Activated T-cell treated with anti-CD3 and anti-CD28 coated beads, Interleukin-2, amount 50 U/mL, for 4 hours (primary cell): ENCODE measurements at regions not wholly inside any gene's neighbourhood (a gene's known extent, or its start where the extent isn't known, plus 50 kb on each side); places are given as distances from the start of the nearest gene placed in this dataset.
"Not testable (repeated sequence)": the region's sequence is repeated elsewhere in the genome, so short reads cannot be mapped to it uniquely, and the experiment has no call there.

Experiments used
- ATAC-seq, 2 donors: fragments of 200-7000 bp; cut with Tn5 transposase; one replicate each; pipeline ENCODE4 v1.10.0; 2021
- DNase-seq: peaks from one replicate; pipeline ENCODE4 v3.0.0-alpha.2; 2020
- H3K27me3 Mint-ChIP-seq: one replicate; pipeline ENCODE4 v1.8.0; 2021; ENCODE audit warnings: low read depth, mixed read lengths
- H3K36me3 Mint-ChIP-seq: one replicate; pipeline ENCODE4 v1.8.0; 2022; ENCODE audit warnings: mixed read lengths; ENCODE audit not compliant: insufficient read depth
- H3K4me1 Mint-ChIP-seq: one replicate; pipeline ENCODE4 v1.8.0; 2021; ENCODE audit warnings: low read depth, mixed read lengths
- H3K4me3 Mint-ChIP-seq: one replicate; pipeline ENCODE4 v1.8.0; 2021; ENCODE audit warnings: mild to moderate bottlenecking, moderate library complexity, mixed read lengths
- H3K9me3 Mint-ChIP-seq: one replicate; pipeline ENCODE4 v1.8.0; 2021; ENCODE audit warnings: mixed read lengths

- Mint-ChIP-seq H3K27me3 (no peaks in the 10 kb centered on the region), H3K36me3 (no peaks in the 10 kb centered on the region), H3K4me3 (no peak overlapping the region), H3K9me3 (no peaks in the 10 kb centered on the region), H3K4me1 (no peaks in the 10 kb centered on the region)
- no peak for ATAC-seq
- no peak for DNase-seq
Measured at GRCh38 chr20:30593572-30593971, 663.9 kb upstream of the DEFB115 start.

DNA sequence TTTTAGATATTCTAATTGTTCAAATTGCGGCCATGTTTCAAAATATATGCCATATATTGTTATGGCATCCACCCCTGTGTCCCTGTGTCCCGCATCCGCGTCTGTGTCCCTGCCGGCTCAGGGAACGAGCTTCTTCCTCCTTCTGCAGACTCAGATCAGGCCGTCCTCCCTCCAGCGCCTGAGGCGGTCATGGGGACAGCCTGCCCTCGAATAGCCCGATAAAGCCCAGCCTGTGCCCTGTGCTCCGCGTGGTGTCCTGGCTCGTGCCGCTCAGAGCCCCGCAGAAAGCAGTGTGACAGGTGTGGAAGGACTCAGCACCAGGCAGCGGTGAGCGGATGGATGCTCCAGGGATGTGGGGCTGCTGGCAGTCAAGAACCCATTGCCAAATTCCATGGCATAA is 663.4 kb upstream of the DEFB115 start:
- no peaks in the 10 kb centered on the region for H3K9me3 Mint-ChIP-seq
- ATAC-seq (no peak), DNase-seq (no peak)
- no peaks in the 10 kb centered on the region for H3K36me3 Mint-ChIP-seq
- H3K4me1 Mint-ChIP-seq: no peaks in the 10 kb centered on the region
- no peak overlapping the region for H3K4me3 Mint-ChIP-seq
- H3K27me3 Mint-ChIP-seq: no peaks in the 10 kb centered on the region

DNA sequence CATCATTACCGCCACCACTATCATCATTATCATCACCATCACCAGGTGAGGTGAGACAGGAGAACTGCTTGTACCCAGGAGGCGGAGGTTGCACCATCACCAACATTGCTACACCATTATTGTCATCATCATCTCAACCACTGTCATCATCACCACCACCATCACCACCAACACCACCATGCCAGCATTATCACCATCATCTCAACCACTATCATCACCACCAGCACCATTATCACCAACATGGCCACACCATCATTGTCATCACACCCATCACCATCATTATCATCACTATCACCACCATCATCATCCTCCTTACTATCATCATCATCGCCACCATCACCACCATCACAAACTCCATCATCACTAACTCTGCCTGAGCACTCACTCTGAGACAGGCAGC is 661.8 kb upstream of the DEFB115 start:
- Mint-ChIP-seq H3K4me3 (no peak overlapping the region), H3K36me3 (no peaks in the 10 kb centered on the region)

DNA sequence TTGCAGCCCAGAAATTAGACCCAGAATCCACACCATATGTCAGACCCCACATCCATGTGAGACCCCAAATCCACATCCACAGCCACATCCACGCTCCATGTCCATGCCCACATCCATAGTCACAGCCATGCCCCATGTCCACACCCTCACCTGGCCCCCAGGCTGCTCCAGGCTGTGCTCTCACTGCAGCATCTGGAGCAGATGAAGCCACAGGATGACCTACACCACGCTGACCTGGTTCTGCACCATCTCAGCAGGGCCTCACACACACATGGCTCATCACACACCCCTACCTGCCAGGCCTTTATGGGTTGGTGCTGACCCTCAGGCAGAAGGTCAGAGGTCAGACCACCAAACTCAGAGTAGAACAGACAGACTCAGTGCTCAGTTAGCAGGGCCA is 660.0 kb upstream of the DEFB115 start:
- not testable (repeated sequence) for H3K27me3 Mint-ChIP-seq, H3K4me1 Mint-ChIP-seq, H3K9me3 Mint-ChIP-seq, H3K4me3 Mint-ChIP-seq, ATAC-seq, DNase-seq, H3K36me3 Mint-ChIP-seq

More for the DNA sequence above, 661.8 kb upstream of the DEFB115 start:
- no peaks in the 10 kb centered on the region for H3K4me1 Mint-ChIP-seq
- no peaks in the 10 kb centered on the region for H3K27me3 Mint-ChIP-seq
- H3K9me3 Mint-ChIP-seq: no peaks in the 10 kb centered on the region
- DNase-seq: no peak
- ATAC-seq: no peak

DNA sequence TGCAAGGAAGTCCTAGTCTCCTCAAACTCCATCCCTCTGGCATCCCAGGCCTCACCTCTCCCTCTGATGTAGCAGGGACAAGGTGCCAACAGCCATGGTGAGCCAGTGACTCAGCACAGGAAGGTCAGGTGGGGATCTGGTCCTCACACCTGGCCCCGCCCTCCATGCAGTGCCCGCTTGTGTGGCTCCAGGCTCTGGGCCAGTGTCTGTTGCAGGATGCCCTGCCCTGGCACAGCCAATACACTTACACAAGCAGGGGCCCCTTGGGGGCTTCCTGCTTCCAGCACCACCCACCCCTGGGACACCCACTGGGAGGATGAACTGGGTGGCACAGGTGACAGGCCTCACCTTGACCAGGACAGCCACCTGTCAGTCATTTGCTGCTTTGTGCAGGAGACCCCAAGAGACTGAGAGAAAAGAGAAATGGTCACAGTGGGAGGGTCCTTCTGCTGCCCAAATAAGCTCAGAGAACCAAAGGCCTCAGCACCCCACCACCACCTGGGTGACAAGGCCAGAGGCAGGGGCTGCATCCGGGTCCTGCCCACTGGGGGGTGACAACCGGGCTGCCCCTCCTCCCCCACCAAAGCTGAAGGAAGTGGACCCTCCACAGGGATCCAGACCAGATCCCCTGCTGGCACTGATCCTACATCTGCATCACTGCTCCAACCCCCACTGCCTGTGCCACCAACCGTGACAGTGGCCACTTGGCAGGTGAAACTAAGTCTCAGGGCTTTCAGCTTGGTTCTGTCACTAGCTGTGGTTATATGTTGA is 658.8 kb upstream of the DEFB115 start:
- H3K4me1 Mint-ChIP-seq: no peaks in the 10 kb centered on the region
- no peaks in the 10 kb centered on the region for H3K27me3 Mint-ChIP-seq
- ATAC-seq (no peak), DNase-seq (no peak)
- H3K9me3 Mint-ChIP-seq: peaks cover 6% of the 10 kb centered on the region
- no peak overlapping the region for H3K4me3 Mint-ChIP-seq
- H3K36me3 Mint-ChIP-seq: no peaks in the 10 kb centered on the region

DNA sequence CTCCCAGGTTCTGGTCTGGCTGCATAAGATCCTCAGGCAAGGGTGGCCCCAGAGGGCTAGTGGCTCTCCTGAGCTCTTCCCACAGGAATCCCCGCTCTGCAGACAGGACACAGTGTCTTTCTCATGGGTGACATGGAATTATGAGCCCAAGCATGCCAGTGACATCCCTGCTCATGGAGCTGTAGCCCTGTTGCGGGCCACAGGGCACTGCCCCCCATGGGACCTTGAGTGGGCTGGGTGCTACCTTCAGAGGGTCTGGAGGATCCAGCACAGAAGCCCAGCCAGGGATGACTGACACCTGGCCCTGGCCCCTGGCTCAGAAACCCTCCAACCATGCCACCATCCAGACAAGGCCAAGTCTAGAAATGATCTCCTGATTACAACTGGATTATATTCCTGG is 657.5 kb upstream of the DEFB115 start:
- no peak for DNase-seq
- Mint-ChIP-seq H3K9me3 (peaks cover 6% of the 10 kb centered on the region), H3K4me1 (no peaks in the 10 kb centered on the region), H3K4me3 (no peak overlapping the region), H3K27me3 (no peaks in the 10 kb centered on the region), H3K36me3 (no peaks in the 10 kb centered on the region)
- ATAC-seq: no peak

DNA sequence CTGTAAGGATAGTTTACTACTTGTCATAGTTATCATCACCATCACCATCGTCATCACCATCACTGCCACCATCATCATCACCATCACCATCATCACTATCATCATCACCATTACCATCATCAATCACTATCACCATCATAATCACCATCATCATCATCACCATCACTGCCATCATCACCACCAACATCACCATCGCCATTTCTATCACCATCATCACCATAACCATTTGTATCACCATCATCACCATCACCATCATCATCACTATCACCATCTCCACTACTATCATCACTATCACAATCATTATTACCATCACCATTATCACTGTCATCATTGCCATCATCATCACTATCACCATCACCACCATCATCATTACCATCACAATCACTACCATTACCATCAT is 655.5 kb upstream of the DEFB115 start:
- Mint-ChIP-seq H3K36me3 (no peaks in the 10 kb centered on the region), H3K9me3 (peaks cover 13% of the 10 kb centered on the region), H3K4me3 (no peak overlapping the region), H3K27me3 (no peaks in the 10 kb centered on the region), H3K4me1 (no peaks in the 10 kb centered on the region)
- ATAC-seq (no peak), DNase-seq (no peak)

DNA sequence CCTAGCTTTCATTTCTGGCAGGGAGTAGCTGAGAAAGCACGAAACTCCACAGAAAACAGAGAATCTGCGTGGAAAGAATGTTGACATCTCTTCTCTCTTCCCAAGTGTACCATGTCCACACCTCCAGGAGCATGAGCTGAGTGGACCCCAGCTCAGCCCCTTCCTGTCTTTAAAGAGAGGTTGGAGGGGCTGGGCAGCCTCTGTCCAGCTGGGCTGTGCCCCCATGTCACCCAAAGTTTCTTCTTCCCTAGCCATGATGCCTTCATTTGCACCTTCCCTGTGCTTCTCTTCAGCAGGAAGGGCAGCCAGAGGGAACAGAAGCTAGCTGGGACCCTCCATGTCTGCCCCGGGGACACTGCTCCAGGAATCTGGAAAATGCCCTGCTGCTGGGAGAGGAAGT is 655.0 kb upstream of the DEFB115 start:
- ATAC-seq (no peak), DNase-seq (no peak)
- H3K9me3 Mint-ChIP-seq: peaks cover 13% of the 10 kb centered on the region
- H3K4me1 Mint-ChIP-seq: no peaks in the 10 kb centered on the region
- no peaks in the 10 kb centered on the region for H3K27me3 Mint-ChIP-seq
- no peak overlapping the region for H3K4me3 Mint-ChIP-seq
- no peaks in the 10 kb centered on the region for H3K36me3 Mint-ChIP-seq

DNA sequence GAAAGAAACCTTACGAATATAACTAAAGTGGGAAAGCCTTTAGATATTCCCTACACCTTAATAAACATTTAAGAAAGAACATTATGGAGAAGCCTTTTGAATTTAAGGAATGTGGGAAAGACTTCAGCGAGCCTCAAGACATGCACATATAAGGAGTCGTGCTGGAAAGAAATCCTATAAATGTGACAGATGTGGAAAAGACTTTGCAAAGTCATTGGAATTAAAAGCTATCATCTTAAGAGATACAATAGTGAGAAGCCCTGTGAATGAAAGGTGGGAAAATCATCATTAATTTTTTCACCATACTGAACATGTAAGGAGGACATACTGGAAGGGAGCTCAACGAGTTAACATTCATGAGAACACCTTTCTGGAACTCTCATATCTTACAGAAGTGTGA is 650.5 kb upstream of the DEFB115 start:
- no peak for ATAC-seq
- no peak overlapping the region for H3K4me3 Mint-ChIP-seq
- peaks cover 14% of the 10 kb centered on the region for H3K9me3 Mint-ChIP-seq
- H3K4me1 Mint-ChIP-seq: no peaks in the 10 kb centered on the region
- H3K36me3 Mint-ChIP-seq: no peaks in the 10 kb centered on the region
- DNase-seq: no peak
- no peaks in the 10 kb centered on the region for H3K27me3 Mint-ChIP-seq

GRCh38 chr20:30610029-30610693 is 647.3 kb upstream of the DEFB115 start:
- Mint-ChIP-seq H3K9me3 (peaks cover 11% of the 10 kb centered on the region), H3K4me3 (no peak overlapping the region), H3K4me1 (no peaks in the 10 kb centered on the region), H3K27me3 (no peaks in the 10 kb centered on the region), H3K36me3 (no peaks in the 10 kb centered on the region)
- DNase-seq (no peak), ATAC-seq (no peak)

DNA sequence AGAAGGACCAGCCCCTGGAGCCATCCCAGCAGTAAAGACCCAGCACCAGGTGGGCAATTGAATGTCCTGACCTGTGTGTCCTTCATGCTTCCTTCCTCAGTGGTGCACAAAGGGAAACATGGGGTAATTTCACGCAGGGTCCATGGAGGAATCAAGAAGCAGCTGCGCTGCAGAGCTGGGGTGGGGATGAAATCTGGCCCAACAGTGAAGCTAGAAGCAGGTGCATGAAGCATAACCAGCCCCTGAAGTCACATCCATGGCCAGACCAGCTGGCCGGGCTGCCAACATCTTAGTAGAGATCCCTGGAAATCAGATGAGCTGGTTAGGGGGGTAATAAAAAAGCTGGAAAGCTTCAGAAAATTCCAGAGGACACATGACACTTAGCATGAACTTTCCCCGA is 646.7 kb upstream of the DEFB115 start:
- ATAC-seq (no peak), DNase-seq (no peak)
- H3K9me3 Mint-ChIP-seq: peaks cover 10% of the 10 kb centered on the region
- no peaks in the 10 kb centered on the region for H3K27me3 Mint-ChIP-seq
- H3K36me3 Mint-ChIP-seq: no peaks in the 10 kb centered on the region
- H3K4me1 Mint-ChIP-seq: no peaks in the 10 kb centered on the region
- H3K4me3 Mint-ChIP-seq: no peak overlapping the region

DNA sequence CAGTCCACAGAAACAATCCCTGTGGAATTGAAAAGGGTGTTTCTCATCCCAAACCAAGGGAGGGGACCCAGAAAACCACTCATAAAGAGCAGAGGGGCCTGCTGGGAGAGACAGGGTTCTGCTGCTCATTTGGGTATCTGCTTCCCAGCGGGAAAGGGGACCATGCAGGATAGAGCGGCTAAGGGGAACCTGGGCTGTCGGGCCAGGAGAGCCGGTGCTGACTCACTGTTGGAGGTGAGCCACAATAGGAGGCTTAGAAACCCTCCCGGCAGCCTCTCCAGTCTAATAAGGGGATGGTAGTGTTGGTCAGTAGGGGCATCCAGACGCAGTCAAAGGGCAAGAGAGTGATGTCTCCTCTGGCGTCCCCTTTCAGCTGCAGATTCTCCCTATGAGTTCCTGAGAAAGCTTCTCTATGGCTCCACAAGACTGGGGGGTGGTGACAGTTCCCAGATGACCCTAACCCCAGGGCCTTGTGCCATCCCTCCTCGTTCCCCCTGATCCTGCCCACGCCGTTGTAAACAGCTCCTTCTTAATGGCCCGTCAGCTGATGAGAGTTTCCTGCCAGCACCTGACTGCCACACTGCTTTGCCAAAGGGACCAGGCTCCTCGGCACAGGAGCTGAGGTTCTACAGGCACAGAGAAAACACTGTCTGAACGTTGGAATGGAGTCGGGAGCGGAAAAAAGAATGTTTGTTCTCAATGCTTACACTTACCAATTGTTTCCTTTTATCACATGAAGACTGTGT is 646.1 kb upstream of the DEFB115 start:
- Mint-ChIP-seq H3K36me3 (no peaks in the 10 kb centered on the region), H3K4me1 (no peaks in the 10 kb centered on the region), H3K4me3 (no peak overlapping the region), H3K9me3 (peaks cover 7% of the 10 kb centered on the region), H3K27me3 (no peaks in the 10 kb centered on the region)
- ATAC-seq: no peak
- DNase-seq: no peak

- ATAC-seq: no peak
- H3K4me3 Mint-ChIP-seq: no peak overlapping the region
Measured at GRCh38 chr20:30612344-30612743, 645.1 kb upstream of the DEFB115 start.

GRCh38 chr20:30621346-30621745 is 636.1 kb upstream of the DEFB115 start:
- DNase-seq, H3K36me3 Mint-ChIP-seq, H3K4me1 Mint-ChIP-seq, H3K9me3 Mint-ChIP-seq, H3K27me3 Mint-ChIP-seq, ATAC-seq, H3K4me3 Mint-ChIP-seq: not testable (repeated sequence)

More at GRCh38 chr20:30612344-30612743, 645.1 kb upstream of the DEFB115 start:
- Mint-ChIP-seq H3K27me3 (no peaks in the 10 kb centered on the region), H3K4me1 (no peaks in the 10 kb centered on the region), H3K9me3 (peaks cover 4% of the 10 kb centered on the region), H3K36me3 (no peaks in the 10 kb centered on the region)
- no peak for DNase-seq

DNA sequence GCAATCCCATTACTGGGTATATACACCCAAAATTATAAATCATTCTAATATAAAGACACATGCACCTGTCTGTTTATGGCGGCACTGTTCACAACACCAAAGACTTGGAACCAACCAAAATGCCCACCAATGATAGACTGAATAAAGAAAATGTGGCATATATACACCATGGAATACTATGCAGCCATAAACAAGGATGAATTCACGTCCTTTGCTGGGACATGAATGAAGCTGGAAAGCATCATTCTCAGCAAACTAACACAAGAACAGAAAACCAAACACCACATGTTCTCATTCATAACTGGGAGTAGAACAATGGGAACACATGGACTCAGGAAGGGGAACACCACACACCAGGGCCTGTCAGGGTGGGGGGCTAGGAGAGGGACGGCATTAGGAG is 633.2 kb upstream of the DEFB115 start:
- ATAC-seq, H3K36me3 Mint-ChIP-seq, H3K4me3 Mint-ChIP-seq, DNase-seq, H3K27me3 Mint-ChIP-seq, H3K4me1 Mint-ChIP-seq, H3K9me3 Mint-ChIP-seq: not testable (repeated sequence)
